ENCODE measurements at regions not wholly inside any gene's neighbourhood (a gene's known extent, or its start where the extent isn't known, plus 50 kb on each side); places are given as distances from the start of the nearest gene placed in this dataset.

- Histone ChIP-seq H3K4me2 (no peak overlapping the region), H3K9me2 (no peaks in the 10 kb centered on the region), H3K27ac (ENCODE audit: low read depth in 2 of 2, low read length in 1 of 2) (peak overlapping the region in 1 of 2 experiments; percentile 40; a peak in 1 of 4 replicates), H2AFZ (ENCODE audit: low read depth) (no peak overlapping the region), H3K79me2 (ENCODE audit: insufficient read depth) (no peaks in the 10 kb centered on the region), H3K4me3 (ENCODE audit: low read depth in 2 of 2, low read length in 1 of 2) (no peak overlapping the region), H3K27me3 (ENCODE audit: insufficient read depth) (no peaks in the 10 kb centered on the region), H3K36me3 (replicated peaks in 1 of 2; ENCODE audit: control insufficient read depth in 1 of 2, insufficient read depth in 2 of 2, low read length in 1 of 2) (no peaks in the 10 kb centered on the region), H3K4me1 (ENCODE audit: control insufficient read depth in 1 of 2, insufficient read depth in 2 of 2, low read depth in 1 of 2, low read length in 1 of 2) (no peaks in the 10 kb centered on the region; a peak in 1 of 4 replicates), H4K20me1 (ENCODE audit: insufficient read depth) (no peaks in the 10 kb centered on the region), H3K9me3 (no peaks in the 10 kb centered on the region), H3K9ac (no peak overlapping the region), H3F3A (replicated peaks; ENCODE audit: insufficient read depth) (peaks cover 5% of the 10 kb centered on the region)
- ChIA-PET CTCF (no interaction called here), POLR2A (interaction anchor here (0.6 kb wide), 1 partner anchor 11 kb away, joined by 3 read pairs; no protein-coding TSS in a partner anchor)
- DNase-seq: no peak
- 15% methylated on average over 2 of the region's 2 CpGs for WGBS (ENCODE audit: low lambda C conversion rate)
- TF ChIP-seq SMC3 (IDR thresholded peaks at IDR 0.05; ENCODE audit: low read depth, low read length): no peak
- TF ChIP-seq FOSL2 (IDR thresholded peaks at IDR 0.05; ENCODE audit: borderline replicate concordance, low read depth): no peak
- TF ChIP-seq TAF1 (IDR thresholded peaks at IDR 0.05; ENCODE audit: borderline replicate concordance, low read depth, low read length): no peak
- no peak for TF ChIP-seq CTCF (IDR thresholded peaks at IDR 0.05)
- no peak for TF ChIP-seq RAD21 (IDR thresholded peaks at IDR 0.05; ENCODE audit: low read length)
- no peak for TF ChIP-seq RXRA (IDR thresholded peaks at IDR 0.05; ENCODE audit: borderline replicate concordance, low read depth)
- TF ChIP-seq MEF2A (IDR thresholded peaks at IDR 0.05; ENCODE audit: borderline replicate concordance, low read depth): no peak
- no peak for TF ChIP-seq CHD2 (IDR thresholded peaks at IDR 0.05; ENCODE audit: low read length, partially characterized antibody)
- TF ChIP-seq POLR2AphosphoS5 (IDR thresholded peaks at IDR 0.05; ENCODE audit: low read depth, low read length): no peak
- no peak for TF ChIP-seq IRF3 (IDR thresholded peaks at IDR 0.05; ENCODE audit: low read depth, low read length)
- no peak for TF ChIP-seq MXI1 (IDR thresholded peaks at IDR 0.05; ENCODE audit: low read depth, low read length)
- TF ChIP-seq TEAD4 (IDR thresholded peaks at IDR 0.05; ENCODE audit: borderline replicate concordance, insufficient read depth): no peak
These were observed 447.6 kb upstream of the CA10 start for GRCh38 chr17:52606098-52606497.

GRCh38 chr17:52604105-52604504, 445.6 kb upstream of the CA10 start:
- POLR2A ChIA-PET: no interaction called here
- H2AFZ ChIP-seq (ENCODE audit: low read depth): no peak overlapping the region
- TF ChIP-seq MEF2A (IDR thresholded peaks at IDR 0.05; ENCODE audit: borderline replicate concordance, low read depth): no peak
- TF ChIP-seq CHD2 (IDR thresholded peaks at IDR 0.05; ENCODE audit: low read length, partially characterized antibody): no peak
- TF ChIP-seq ZBTB33 (IDR thresholded peaks at IDR 0.05; ENCODE audit: borderline replicate concordance, low read depth): no peak
- no peak for TF ChIP-seq PBX3 (IDR thresholded peaks at IDR 0.05)
- TF ChIP-seq ELF1 (IDR thresholded peaks at IDR 0.05): no peak
- no peak for TF ChIP-seq RCOR1 (IDR thresholded peaks at IDR 0.05; ENCODE audit: low read length)
- no peak for TF ChIP-seq USF1 (IDR thresholded peaks at IDR 0.05; ENCODE audit: borderline replicate concordance, low read depth)
- TF ChIP-seq CTCF (IDR thresholded peaks at IDR 0.05): no peak
- TF ChIP-seq RFX5 (IDR thresholded peaks at IDR 0.05; ENCODE audit: low read length): no peak
- TF ChIP-seq POLR2AphosphoS5 (IDR thresholded peaks at IDR 0.05; ENCODE audit: low read depth, low read length): no peak
- no peak overlapping the region for H3K9ac ChIP-seq
- no peaks in the 10 kb centered on the region for H4K20me1 ChIP-seq (ENCODE audit: insufficient read depth)
- no peaks in the 10 kb centered on the region for H3K27me3 ChIP-seq (ENCODE audit: insufficient read depth)
- H3K36me3 ChIP-seq (replicated peaks in 1 of 2; ENCODE audit: control insufficient read depth in 1 of 2, insufficient read depth in 2 of 2, low read length in 1 of 2): no peaks in the 10 kb centered on the region
- no peak overlapping the region for H3K4me3 ChIP-seq (ENCODE audit: low read depth in 2 of 2, low read length in 1 of 2)
- CTCF ChIA-PET: interaction anchor here (0.6 to 0.7 kb wide), 2 partner anchors 69 to 842 kb away, joined by 3 to 4 read pairs; no protein-coding TSS in a partner anchor
- no peak overlapping the region for H3K27ac ChIP-seq (ENCODE audit: low read depth in 2 of 2, low read length in 1 of 2)
- H3K9me2 ChIP-seq: peaks cover 3% of the 10 kb centered on the region; the same call in 1 of the 2 replicates
- no peaks in the 10 kb centered on the region for H3K9me3 ChIP-seq
- peaks cover 5% of the 10 kb centered on the region for H3F3A ChIP-seq (replicated peaks; ENCODE audit: insufficient read depth)
- 35% methylated on average over 2 of the region's 2 CpGs for WGBS (ENCODE audit: low lambda C conversion rate)
- no peaks in the 10 kb centered on the region; a peak in 1 of 4 replicates for H3K4me1 ChIP-seq (ENCODE audit: control insufficient read depth in 1 of 2, insufficient read depth in 2 of 2, low read depth in 1 of 2, low read length in 1 of 2)
- DNase-seq: no peak
- H3K4me2 ChIP-seq: no peak overlapping the region
- H3K79me2 ChIP-seq (ENCODE audit: insufficient read depth): no peaks in the 10 kb centered on the region
